ENCODE measurements at regions not wholly inside any gene's neighbourhood (a gene's known extent, or its start where the extent isn't known, plus 50 kb on each side); places are given as distances from the start of the nearest gene placed in this dataset.

DNA sequence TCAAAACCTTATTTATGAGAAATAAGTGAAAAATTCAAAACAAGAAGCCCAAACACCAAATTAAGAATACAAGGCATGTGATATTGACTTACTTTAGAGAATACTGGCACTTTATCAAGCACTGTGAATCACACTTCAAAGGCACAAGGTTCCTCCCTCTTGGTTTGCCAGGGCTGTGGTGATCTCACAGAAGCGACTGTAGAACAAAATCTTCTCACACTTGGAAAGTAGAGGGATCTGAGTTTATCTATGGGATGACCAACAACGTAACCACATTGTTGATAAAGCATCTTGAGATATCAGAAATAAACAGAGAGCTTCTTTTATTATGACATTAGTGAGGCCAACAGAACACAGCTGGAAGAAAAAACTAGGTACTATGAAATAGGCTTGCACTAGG lies 295.9 kb downstream of the NFIB start:
- intact Hi-C loops (cut with micrococcal nuclease): no loop called here
- ATAC-seq (ENCODE audit: low read depth) (no peak), DNase-seq (no peak)
- TF ChIP-seq EZH2 (IDR thresholded peaks at IDR 0.05; ENCODE audit: borderline replicate concordance, insufficient read depth, low read depth, low read length, poor library complexity, severe bottlenecking): no peak
- TF ChIP-seq, protein P1, sequence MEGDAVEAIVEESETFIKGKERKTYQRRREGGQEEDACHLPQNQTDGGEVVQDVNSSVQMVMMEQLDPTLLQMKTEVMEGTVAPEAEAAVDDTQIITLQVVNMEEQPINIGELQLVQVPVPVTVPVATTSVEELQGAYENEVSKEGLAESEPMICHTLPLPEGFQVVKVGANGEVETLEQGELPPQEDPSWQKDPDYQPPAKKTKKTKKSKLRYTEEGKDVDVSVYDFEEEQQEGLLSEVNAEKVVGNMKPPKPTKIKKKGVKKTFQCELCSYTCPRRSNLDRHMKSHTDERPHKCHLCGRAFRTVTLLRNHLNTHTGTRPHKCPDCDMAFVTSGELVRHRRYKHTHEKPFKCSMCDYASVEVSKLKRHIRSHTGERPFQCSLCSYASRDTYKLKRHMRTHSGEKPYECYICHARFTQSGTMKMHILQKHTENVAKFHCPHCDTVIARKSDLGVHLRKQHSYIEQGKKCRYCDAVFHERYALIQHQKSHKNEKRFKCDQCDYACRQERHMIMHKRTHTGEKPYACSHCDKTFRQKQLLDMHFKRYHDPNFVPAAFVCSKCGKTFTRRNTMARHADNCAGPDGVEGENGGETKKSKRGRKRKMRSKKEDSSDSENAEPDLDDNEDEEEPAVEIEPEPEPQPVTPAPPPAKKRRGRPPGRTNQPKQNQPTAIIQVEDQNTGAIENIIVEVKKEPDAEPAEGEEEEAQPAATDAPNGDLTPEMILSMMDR (IDR thresholded peaks at IDR 0.05): no peak
- ChIA-PET CTCF (no interaction called here), POLR2A (no interaction called here)
- Mint-ChIP-seq H3K4me3 (no peak overlapping the region), H3K27me3 (no peaks in the 10 kb centered on the region), H3K9me3 (ENCODE audit: insufficient read depth) (peaks cover 4% of the 10 kb centered on the region), H3K4me1 (no peaks in the 10 kb centered on the region), H3K27ac (no peak overlapping the region)
- Histone ChIP-seq H3K4me3 (ENCODE audit: control extremely low read depth in 1 of 5, extremely low read depth in 1 of 5, insufficient read depth in 1 of 5, low read depth in 2 of 5, low read length in 4 of 5) (no peak overlapping the region), H3K9me3 (ENCODE audit: control extremely low read depth in 1 of 3, control insufficient read depth in 2 of 3, insufficient read depth in 1 of 3, low read length in 2 of 3) (peaks cover 0 to 2% (median 0%) of the 10 kb centered on the region in 3 donors), H3K27ac (ENCODE audit: low read length in 2 of 2) (no peak overlapping the region), H3K4me1 (ENCODE audit: control insufficient read depth in 2 of 2, insufficient read depth in 2 of 2, low read length in 2 of 2) (no peaks in the 10 kb centered on the region), H3K9ac (ENCODE audit: low read length) (no peak overlapping the region), H3K27me3 (replicated peaks in 1 of 4; ENCODE audit: control extremely low read depth in 1 of 4, control insufficient read depth in 3 of 4, insufficient read depth in 4 of 4, low read length in 3 of 4) (no peaks in the 10 kb centered on the region), H3K36me3 (replicated peaks in 1 of 2; ENCODE audit: control extremely low read depth in 1 of 2, control insufficient read depth in 1 of 2, extremely low read depth in 1 of 2, insufficient read depth in 2 of 2, low read length in 1 of 2) (no peaks in the 10 kb centered on the region), H4K20me1 (ENCODE audit: control insufficient read depth, insufficient read depth, low read length, poor library complexity, severe bottlenecking) (no peaks in the 10 kb centered on the region), H2AFZ (ENCODE audit: insufficient read depth, low read depth, low read length, poor library complexity, severe bottlenecking) (no peak overlapping the region), H3K79me2 (ENCODE audit: control insufficient read depth, insufficient read depth, low read length) (no peaks in the 10 kb centered on the region), H3K4me2 (replicated peaks; ENCODE audit: low read depth, low read length, poor library complexity, severe bottlenecking) (no peak overlapping the region)
- WGBS (ENCODE audit: insufficient coverage): no CpG with 5 or more reads among the region's 2 CpGs

- no peak overlapping the region for H3K4me3 Mint-ChIP-seq
- no peak overlapping the region for H3K4me2 ChIP-seq (replicated peaks; ENCODE audit: low read depth, low read length, poor library complexity, severe bottlenecking)
- H3K9ac ChIP-seq (ENCODE audit: low read length): no peak overlapping the region
- ChIA-PET POLR2A (no interaction called here), CTCF (no interaction called here)
- no peak overlapping the region for H3K4me3 ChIP-seq (ENCODE audit: control extremely low read depth in 1 of 5, extremely low read depth in 1 of 5, insufficient read depth in 1 of 5, low read depth in 2 of 5, low read length in 4 of 5)
- no peaks in the 10 kb centered on the region for H3K36me3 ChIP-seq (replicated peaks in 1 of 2; ENCODE audit: control extremely low read depth in 1 of 2, control insufficient read depth in 1 of 2, extremely low read depth in 1 of 2, insufficient read depth in 2 of 2, low read length in 1 of 2)
- peaks cover 4% of the 10 kb centered on the region for H3K9me3 Mint-ChIP-seq (ENCODE audit: insufficient read depth)
- H3K4me1 ChIP-seq (ENCODE audit: control insufficient read depth in 2 of 2, insufficient read depth in 2 of 2, low read length in 2 of 2): no peaks in the 10 kb centered on the region
- no peaks in the 10 kb centered on the region for H4K20me1 ChIP-seq (ENCODE audit: control insufficient read depth, insufficient read depth, low read length, poor library complexity, severe bottlenecking)
- H2AFZ ChIP-seq (ENCODE audit: insufficient read depth, low read depth, low read length, poor library complexity, severe bottlenecking): no peak overlapping the region
- H3K4me1 Mint-ChIP-seq: no peaks in the 10 kb centered on the region
- peaks cover 0 to 2% (median 0%) of the 10 kb centered on the region in 3 donors for H3K9me3 ChIP-seq (ENCODE audit: control extremely low read depth in 1 of 3, control insufficient read depth in 2 of 3, insufficient read depth in 1 of 3, low read length in 2 of 3)
- no peaks in the 10 kb centered on the region for H3K27me3 Mint-ChIP-seq
- no peak for TF ChIP-seq EZH2 (IDR thresholded peaks at IDR 0.05; ENCODE audit: borderline replicate concordance, insufficient read depth, low read depth, low read length, poor library complexity, severe bottlenecking)
- TF ChIP-seq, protein P1 (IDR thresholded peaks at IDR 0.05): no peak
- no peaks in the 10 kb centered on the region for H3K27me3 ChIP-seq (replicated peaks in 1 of 4; ENCODE audit: control extremely low read depth in 1 of 4, control insufficient read depth in 3 of 4, insufficient read depth in 4 of 4, low read length in 3 of 4)
- intact Hi-C loops (cut with micrococcal nuclease): no loop called here
- H3K79me2 ChIP-seq (ENCODE audit: control insufficient read depth, insufficient read depth, low read length): no peaks in the 10 kb centered on the region
- H3K27ac ChIP-seq (ENCODE audit: low read length in 2 of 2): no peak overlapping the region
- H3K27ac Mint-ChIP-seq: no peak overlapping the region
- ATAC-seq (ENCODE audit: low read depth) (no peak), DNase-seq (no peak)
These were observed 299.2 kb downstream of the NFIB start for GRCh38 chr9:14014744-14015143.

Measured in B cell (primary cell).